Keratinocyte (primary cell): ENCODE measurements at regions not wholly inside any gene's neighbourhood (a gene's known extent, or its start where the extent isn't known, plus 50 kb on each side); places are given as distances from the start of the nearest gene placed in this dataset.

ENCODE experiments used
- DNase-seq: peaks from one replicate; pipeline ENCODE4 v3.0.0-alpha.2; 2011; ENCODE audit warnings: low read depth, missing footprints, low spot score
- FAIRE-seq: peaks from 2 replicates; lab custom pipeline; 2011; peaks lifted over from hg19 to GRCh38; lab: Jason Lieb, UNC
- H2AFZ ChIP-seq: 2 replicates; pipeline ENCODE4 v1.6.0; 2012; ENCODE audit warnings: low read length, control low read depth, inconsistent platforms; ENCODE audit not compliant: control insufficient read depth
- H3K27ac ChIP-seq: 2 replicates; pipeline ENCODE4 v1.5.1; 2011; ENCODE audit warnings: low read length; ENCODE audit not compliant: control insufficient read depth, insufficient read depth
- H3K27me3 ChIP-seq: 3 replicates; pipeline ENCODE4 v1.6.0; 2011; ENCODE audit warnings: low read length; ENCODE audit not compliant: control insufficient read depth, insufficient read depth; ENCODE audit errors: extremely low read depth
- H3K36me3 ChIP-seq, 2 experiments: 2 replicates in 1 of 2; 3 replicates in 1 of 2; pipeline ENCODE4 v1.5.1; 2011; ENCODE audit warnings: low read length in 2 of 2, mild to moderate bottlenecking in 1 of 2; ENCODE audit not compliant: control insufficient read depth in 2 of 2, insufficient read depth in 2 of 2; ENCODE audit errors: extremely low read depth in 1 of 2
- H3K4me1 ChIP-seq: 3 replicates; pipeline ENCODE4 v1.5.1; 2011; ENCODE audit warnings: low read length; ENCODE audit not compliant: control insufficient read depth, insufficient read depth; ENCODE audit errors: extremely low read depth
- H3K4me2 ChIP-seq: 3 replicates; pipeline ENCODE4 v1.6.0; 2011; ENCODE audit warnings: low read depth, low read length; ENCODE audit not compliant: control insufficient read depth, insufficient read depth; ENCODE audit errors: extremely low read depth
- H3K4me3 ChIP-seq, 3 experiments: fragments of 200-600 bp in 1 of 3; sonication (generic) in 1 of 3; 2 replicates in 2 of 3; 3 replicates in 1 of 3; pipeline ENCODE4 v1.5.1; 2011 to 2016; ENCODE audit warnings: low read length in 3 of 3, mild to moderate bottlenecking in 3 of 3, control low read depth in 2 of 3, inconsistent platforms in 1 of 3, low read depth in 1 of 3, mixed read lengths in 1 of 3, mixed run types in 1 of 3, moderate library complexity in 1 of 3; ENCODE audit not compliant: control insufficient read depth in 2 of 3, insufficient read depth in 2 of 3; ENCODE audit errors: extremely low read depth in 1 of 3
- H3K79me2 ChIP-seq: 2 replicates; pipeline ENCODE4 v1.6.0; 2012; ENCODE audit warnings: low read length; ENCODE audit not compliant: control insufficient read depth, insufficient read depth
- H3K9ac ChIP-seq: 3 replicates; pipeline ENCODE4 v1.6.0; 2011; ENCODE audit warnings: low read length; ENCODE audit not compliant: control insufficient read depth, insufficient read depth; ENCODE audit errors: extremely low read depth
- H3K9me1 ChIP-seq: 3 replicates; pipeline ENCODE4 v1.6.0; 2011; ENCODE audit warnings: low read length; ENCODE audit not compliant: control insufficient read depth, insufficient read depth; ENCODE audit errors: extremely low read depth
- H3K9me3 ChIP-seq: 2 replicates; pipeline ENCODE4 v1.5.1; 2012; ENCODE audit warnings: low read depth, low read length; ENCODE audit not compliant: control insufficient read depth
- H4K20me1 ChIP-seq: 3 replicates; pipeline ENCODE4 v1.6.0; 2011; ENCODE audit warnings: low read length; ENCODE audit not compliant: control insufficient read depth, insufficient read depth; ENCODE audit errors: extremely low read depth
- CTCF ChIP-seq, 3 experiments: IDR thresholded peaks in 1 of 3; conservative IDR thresholded peaks in 1 of 3; optimal IDR thresholded peaks in 1 of 3; 2 replicates in 2 of 3; 3 replicates in 1 of 3; pipeline versions ENCODE3 to v1.5.1; 2011; ENCODE audit warnings: low read length in 3 of 3, mild to moderate bottlenecking in 3 of 3, moderate library complexity in 2 of 3, control low read depth in 1 of 3, inconsistent platforms in 1 of 3; ENCODE audit not compliant: insufficient read depth in 2 of 3; ENCODE audit errors: extremely low read depth in 1 of 3
- EZH2 ChIP-seq: IDR thresholded peaks from one replicate; pipeline ENCODE4 v1.6.1; 2012; ENCODE audit warnings: inconsistent platforms, mild to moderate bottlenecking, low read length, moderate library complexity
- dilution Hi-C: fragments of 300-500 bp; cut with MboI; formaldehyde crosslinking; loops from one replicate; pipeline ENCODE4 v1.7.0; 2020; ENCODE audit warnings: low sequenced_read_pairs; ENCODE audit not compliant: extremely low pct_ligation_motif_present

DNA sequence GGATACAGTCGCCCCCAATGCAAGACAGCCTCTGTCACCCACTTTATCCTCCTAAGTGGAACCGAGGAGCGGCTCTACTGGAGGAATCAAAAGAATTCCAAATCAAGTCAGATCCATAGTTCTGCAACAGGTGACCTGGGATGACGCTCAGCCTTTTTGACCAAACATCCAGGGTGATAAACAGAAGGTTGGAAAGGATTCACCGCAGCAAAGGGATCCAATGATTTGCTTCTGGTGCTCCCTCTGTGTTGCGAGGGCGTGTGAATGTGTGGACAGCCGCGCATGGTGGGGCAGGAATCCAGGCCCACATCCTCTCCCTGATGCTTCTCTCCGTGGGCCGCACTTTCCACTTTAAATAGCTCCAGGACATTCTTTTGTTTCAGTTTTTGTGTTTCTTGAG, 116.8 kb upstream of the CDH4 start:
- Histone ChIP-seq H3K9me3 (no peaks in the 10 kb centered on the region), H3K36me3 (no peaks in the 10 kb centered on the region), H3K9ac (no peak overlapping the region), H3K4me2 (no peak overlapping the region), H3K27ac (no peak overlapping the region), H3K4me1 (no peaks in the 10 kb centered on the region), H2AFZ (no peak overlapping the region), H4K20me1 (peaks cover 11% of the 10 kb centered on the region), H3K79me2 (no peaks in the 10 kb centered on the region), H3K4me3 (no peak overlapping the region), H3K9me1 (no peaks in the 10 kb centered on the region), H3K27me3 (peaks cover 75% of the 10 kb centered on the region)
- FAIRE-seq (no peak), DNase-seq (no peak)
- TF ChIP-seq CTCF (optimal IDR thresholded peaks at IDR 0.05 in 1 of 3, IDR thresholded peaks at IDR 0.05 in 1 of 3, conservative IDR thresholded peaks at IDR 0.05 in 1 of 3; ENCODE audit: extremely low read depth in 1 of 3, insufficient read depth in 2 of 3, low read length in 3 of 3) (no peak), EZH2 (no peak)
- dilution Hi-C loops = no loop called here

- FAIRE-seq = no peak
- peaks cover 68% of the 10 kb centered on the region for H3K27me3 ChIP-seq
- dilution Hi-C loops = no loop called here
These were observed 116.1 kb upstream of the CDH4 start for GRCh38 chr20:61135968-61136367.

More at GRCh38 chr20:61135968-61136367, 116.1 kb upstream of the CDH4 start:
- no peak for TF ChIP-seq CTCF (optimal IDR thresholded peaks at IDR 0.05 in 1 of 3, IDR thresholded peaks at IDR 0.05 in 1 of 3, conservative IDR thresholded peaks at IDR 0.05 in 1 of 3; ENCODE audit: extremely low read depth in 1 of 3, insufficient read depth in 2 of 3, low read length in 3 of 3)
- Histone ChIP-seq H3K9me1 (no peaks in the 10 kb centered on the region), H3K4me1 (no peaks in the 10 kb centered on the region), H3K27ac (no peak overlapping the region), H3K9ac (no peak overlapping the region), H3K79me2 (no peaks in the 10 kb centered on the region), H3K4me3 (no peak overlapping the region), H3K9me3 (no peaks in the 10 kb centered on the region), H2AFZ (no peak overlapping the region), H4K20me1 (peaks cover 11% of the 10 kb centered on the region), H3K4me2 (no peak overlapping the region), H3K36me3 (no peaks in the 10 kb centered on the region)
- no peak for DNase-seq
